Panc1 (cell line): ENCODE measurements at regions not wholly inside any gene's neighbourhood (a gene's known extent, or its start where the extent isn't known, plus 50 kb on each side); places are given as distances from the start of the nearest gene placed in this dataset.

Source experiments
- CTCF ChIP-seq: fragments of 450-650 bp; IDR thresholded peaks from 2 replicates; pipeline ENCODE4 v1.5.1; 2017; ENCODE audit warnings: mild to moderate bottlenecking
- POLR2AphosphoS5 ChIP-seq: IDR thresholded peaks from 2 replicates; pipeline ENCODE4 v1.6.1; 2012; ENCODE audit warnings: mild to moderate bottlenecking, low read depth, low read length, moderate library complexity
- SIN3A ChIP-seq: IDR thresholded peaks from 2 replicates; pipeline ENCODE4 v1.6.1; 2012; ENCODE audit warnings: low read depth, mild to moderate bottlenecking, low read length, moderate library complexity, borderline replicate concordance; ENCODE audit not compliant: insufficient read depth

DNA sequence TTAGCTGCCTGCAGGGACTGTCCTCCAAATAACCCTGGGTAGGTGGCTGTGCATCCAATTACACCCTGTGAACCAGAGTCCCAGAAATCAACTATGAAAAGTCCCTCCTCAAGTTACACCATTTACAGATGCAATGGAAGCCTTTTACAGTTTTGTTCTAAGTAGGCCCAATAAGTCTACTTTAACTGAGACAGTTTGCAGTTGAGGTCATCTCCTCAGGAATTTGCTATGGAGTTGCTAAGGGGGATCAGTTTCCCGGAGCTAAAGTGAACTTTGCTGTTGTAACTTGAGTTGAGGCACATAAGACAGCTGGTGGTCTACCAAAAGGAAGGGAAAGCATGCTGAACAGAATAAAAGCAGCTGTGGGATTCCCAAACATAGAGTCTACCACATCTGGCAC lies 121.6 kb upstream of the STK26 start:
- TF ChIP-seq POLR2AphosphoS5 (no peak), CTCF (no peak), SIN3A (no peak)
